Retina (tissue), 1 donor: ENCODE measurements at regions not wholly inside any gene's neighbourhood (a gene's known extent, or its start where the extent isn't known, plus 50 kb on each side); places are given as distances from the start of the nearest gene placed in this dataset.

Source experiments
- DNase-seq: peaks from one replicate; pipeline ENCODE4 v3.0.0-alpha.2; 2016

DNA sequence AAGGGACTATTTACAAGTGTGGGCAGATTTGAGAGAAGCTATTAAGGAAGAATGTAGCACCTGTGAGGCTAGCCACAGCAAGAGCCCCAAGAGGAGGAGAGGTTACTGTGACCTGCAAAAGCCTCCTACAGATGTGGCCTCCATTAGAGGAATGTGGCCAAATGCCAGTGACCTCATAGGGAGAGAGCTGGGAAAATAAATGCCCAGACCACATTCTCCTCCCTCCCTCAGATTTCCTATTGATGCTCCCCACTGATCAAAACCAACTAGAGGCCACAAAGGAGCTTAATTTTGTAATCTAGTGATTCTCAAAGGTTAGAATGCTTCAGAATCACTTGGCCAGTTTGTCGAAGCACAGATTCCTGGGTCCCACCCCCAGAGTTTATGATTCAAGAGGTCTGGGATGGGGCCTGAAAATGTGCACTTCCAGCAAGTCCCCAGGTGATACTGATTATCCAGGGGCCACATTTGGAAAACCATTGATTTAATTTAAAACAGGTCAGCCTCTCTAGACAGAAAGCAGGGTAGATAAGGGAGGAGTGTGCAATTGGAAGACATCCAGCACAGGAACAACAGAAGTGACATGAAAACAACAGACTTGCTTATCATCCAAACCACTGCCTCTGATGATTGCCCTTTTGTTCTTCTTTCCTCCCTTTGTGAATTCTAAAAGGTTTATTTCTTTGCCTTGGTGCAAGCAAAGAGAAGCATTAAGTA lies 61.2 kb upstream of the RBBP8 start:
- no peak for DNase-seq

DNA sequence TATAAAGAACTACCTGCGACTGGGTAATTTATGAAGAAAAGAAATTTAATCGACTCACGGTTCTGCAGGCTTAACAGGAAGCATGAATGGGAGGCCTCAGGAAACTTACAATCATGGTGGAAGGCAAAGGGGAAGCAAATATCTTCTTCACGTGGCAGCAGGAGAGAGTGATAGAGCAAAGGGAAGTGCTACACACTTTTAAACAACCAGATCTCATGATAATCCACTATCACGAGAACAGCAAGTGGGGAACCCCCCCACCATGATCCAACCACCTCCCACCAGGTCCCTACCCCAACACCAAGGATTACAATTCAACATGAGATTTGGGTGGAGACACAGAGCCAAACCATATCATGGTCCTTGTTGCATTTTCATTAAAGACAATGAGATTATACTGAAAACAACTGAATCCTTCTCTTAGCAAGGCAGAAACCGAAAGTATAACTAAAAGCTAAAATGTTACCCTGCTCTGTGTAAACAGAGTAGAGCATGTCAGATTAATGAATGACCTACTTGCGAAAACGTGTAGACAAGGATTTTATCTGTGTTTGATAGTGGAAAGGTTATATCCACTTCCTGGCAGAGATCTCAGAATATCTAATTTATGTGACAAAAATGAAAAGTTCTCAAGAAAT lies 60.1 kb upstream of the RBBP8 start:
- no peak for DNase-seq

DNA sequence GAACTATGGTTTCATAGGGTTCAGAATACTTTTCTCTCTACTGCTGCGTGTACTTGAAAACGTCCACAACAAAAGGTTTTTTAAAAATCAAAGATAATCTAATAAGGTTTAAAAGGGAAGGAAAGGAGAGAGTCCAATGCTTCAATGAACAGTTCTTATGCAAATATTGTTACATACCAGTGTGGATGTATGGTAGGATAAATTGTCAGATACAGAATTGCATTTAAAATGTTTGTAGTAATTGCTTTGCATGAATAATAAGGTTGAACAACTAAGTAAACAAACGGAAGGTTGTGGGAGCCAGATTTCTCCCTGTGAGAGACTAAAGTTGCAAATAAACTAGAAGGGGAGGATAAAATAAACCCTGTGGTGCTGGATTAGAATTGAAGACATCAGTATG lies 53.8 kb upstream of the RBBP8 start:
- no peak for DNase-seq

DNA sequence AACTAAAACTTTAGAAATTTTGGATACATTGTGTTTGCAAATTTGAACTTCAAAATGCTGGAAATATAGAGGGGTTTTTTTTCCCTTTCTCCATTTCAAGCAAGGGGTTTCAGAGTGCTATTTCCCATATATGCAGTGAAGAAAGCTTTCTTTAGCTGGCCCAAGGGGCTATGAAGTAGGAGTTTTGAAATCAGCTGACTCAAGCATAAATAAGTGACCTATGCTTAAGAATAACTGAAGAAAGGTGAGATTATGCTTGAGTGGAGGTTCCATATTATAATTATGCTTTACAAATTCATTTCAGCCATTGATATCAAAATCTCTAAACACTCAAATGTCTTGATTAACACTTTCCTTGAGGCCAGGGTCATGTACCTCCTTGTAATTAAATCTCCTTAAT lies 51.0 kb upstream of the RBBP8 start:
- DNase-seq = no peak

DNA sequence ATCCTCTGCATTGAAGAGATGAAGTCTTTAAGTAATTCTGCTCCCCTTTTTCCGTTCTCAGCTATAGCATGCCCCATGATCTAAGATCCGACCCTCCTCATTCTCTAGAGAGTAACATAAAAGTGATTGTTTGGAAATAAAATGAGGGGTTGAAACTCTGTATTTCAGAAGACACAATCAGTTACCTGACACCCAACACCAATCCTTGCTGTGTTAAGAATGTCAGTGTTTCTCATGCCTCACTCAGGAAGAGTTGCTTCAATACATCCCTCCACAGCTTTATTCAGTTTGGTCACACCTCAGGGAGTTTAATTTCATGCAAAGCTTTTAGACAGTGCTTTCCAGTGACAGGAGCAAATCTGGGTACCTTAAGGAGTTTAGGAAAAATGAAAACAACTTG lies 49.9 kb upstream of the RBBP8 start:
- DNase-seq = no peak
